ENCODE measurements at regions not wholly inside any gene's neighbourhood (a gene's known extent, or its start where the extent isn't known, plus 50 kb on each side); places are given as distances from the start of the nearest gene placed in this dataset.

- Histone ChIP-seq H3K9me3 (no peaks in the 10 kb centered on the region), H3K36me3 (no peaks in the 10 kb centered on the region), H3K27me3 (no peaks in the 10 kb centered on the region), H3K4me3 (peak overlapping the region; percentile 82 to 88), H3K4me1 (peaks cover 5 to 48% of the 10 kb centered on the region in 2 donors), H3K27ac (peak overlapping the region; percentile 97 to 99)
- DNase-seq (peak; percentile 84 to 99 (median 90)), ATAC-seq (peak; percentile 94)
- peak; percentile 92 to 96 for TF ChIP-seq CTCF (IDR thresholded peaks at IDR 0.05)
- intact Hi-C loops (cut with DNase I): loop anchor here in 1 of 2 donors (10.0 kb wide), 1 partner anchor 119 kb away; no protein-coding TSS in a partner anchor
These were observed 101.0 kb upstream of the SVIL start for GRCh38 chr10:29735628-29736365.

- TF ChIP-seq CTCF (IDR thresholded peaks at IDR 0.05): no peak
- Histone ChIP-seq H3K9me3 (no peaks in the 10 kb centered on the region), H3K4me3 (peak overlapping the region; percentile 82 to 88), H3K36me3 (no peaks in the 10 kb centered on the region), H3K4me1 (peaks cover 5 to 55% of the 10 kb centered on the region in 2 donors), H3K27me3 (no peaks in the 10 kb centered on the region), H3K27ac (peak overlapping the region; percentile 97 to 99)
- intact Hi-C loops (cut with DNase I): loop anchor here in 1 of 2 donors (10.0 kb wide), 1 partner anchor 120 kb away; no protein-coding TSS in a partner anchor
- DNase-seq (peak; percentile 57 to 96 (median 69)), ATAC-seq (peak; percentile 48)
These were observed 100.3 kb upstream of the SVIL start for GRCh38 chr10:29734962-29735627.

- peaks cover 5 to 59% of the 10 kb centered on the region in 2 donors for H3K4me1 ChIP-seq
- ATAC-seq: no peak
- no peaks in the 10 kb centered on the region for H3K27me3 ChIP-seq
- DNase-seq: no peak
- H3K36me3 ChIP-seq: no peaks in the 10 kb centered on the region
- peak overlapping the region; percentile 82 to 88 for H3K4me3 ChIP-seq
- intact Hi-C loops (cut with DNase I): loop anchor here in 1 of 2 donors (10.0 kb wide), 1 partner anchor 120 kb away; no protein-coding TSS in a partner anchor
- H3K9me3 ChIP-seq: no peaks in the 10 kb centered on the region
- peak overlapping the region; percentile 97 to 99 for H3K27ac ChIP-seq
- TF ChIP-seq CTCF (IDR thresholded peaks at IDR 0.05): no peak
These were observed 99.8 kb upstream of the SVIL start for GRCh38 chr10:29734640-29734961.

GRCh38 chr10:29733323-29733722 is 98.6 kb upstream of the SVIL start:
- Histone ChIP-seq H3K9me3 (no peaks in the 10 kb centered on the region), H3K4me1 (peaks cover 7 to 67% of the 10 kb centered on the region in 2 donors), H3K27me3 (no peaks in the 10 kb centered on the region), H3K27ac (peak overlapping the region in 1 of 2 donors; percentile 99), H3K4me3 (no peak overlapping the region), H3K36me3 (no peaks in the 10 kb centered on the region)
- no peak for DNase-seq
- no peak for TF ChIP-seq CTCF (IDR thresholded peaks at IDR 0.05)
- no peak for ATAC-seq
- intact Hi-C loops (cut with DNase I): loop anchor here in 1 of 2 donors (10.0 kb wide), 1 partner anchor 121 kb away; no protein-coding TSS in a partner anchor

- ATAC-seq (no peak), DNase-seq (no peak)
- TF ChIP-seq CTCF (IDR thresholded peaks at IDR 0.05): no peak
- H3K4me3 ChIP-seq: no peak overlapping the region
- intact Hi-C loops (cut with DNase I): loop anchor here in 1 of 2 donors (10.0 kb wide), 1 partner anchor 122 kb away; no protein-coding TSS in a partner anchor
- no peaks in the 10 kb centered on the region for H3K9me3 ChIP-seq
- no peaks in the 10 kb centered on the region for H3K36me3 ChIP-seq
- H3K27me3 ChIP-seq: no peaks in the 10 kb centered on the region
- H3K27ac ChIP-seq: peak overlapping the region in 1 of 2 donors; percentile 99
- peaks cover 9 to 71% of the 10 kb centered on the region in 2 donors for H3K4me1 ChIP-seq
These were observed 98.1 kb upstream of the SVIL start for GRCh38 chr10:29732918-29733317.
